Uterus (tissue), 2 donors: ENCODE measurements at regions not wholly inside any gene's neighbourhood (a gene's known extent, or its start where the extent isn't known, plus 50 kb on each side); places are given as distances from the start of the nearest gene placed in this dataset.

Experiments
- CTCF ChIP-seq, 4 experiments: fragments of 200-600 bp in 2 of 4; fragments of 450-650 bp in 2 of 4; sonication (generic) in 2 of 4; IDR thresholded peaks; one replicate each; pipeline ENCODE4 v1.5.1; 2016 to 2019; ENCODE audit warnings: antibody characterized with exemption in 4 of 4, mild to moderate bottlenecking in 2 of 4, moderate library complexity in 1 of 4
- POLR2A ChIP-seq, 2 donors: fragments of 450-650 bp; IDR thresholded peaks; one replicate each; pipeline ENCODE4 v1.6.1; 2016; ENCODE audit warnings: antibody characterized with exemption in 2 of 2, mild to moderate bottlenecking in 1 of 2, moderate library complexity in 1 of 2

GRCh38 chr2:55995211-55995610, 71.6 kb upstream of the EFEMP1 start:
- TF ChIP-seq CTCF (IDR thresholded peaks at IDR 0.05) = no peak
- TF ChIP-seq POLR2A (IDR thresholded peaks at IDR 0.05) = no peak
